HCT116 (cell line): ENCODE measurements at regions not wholly inside any gene's neighbourhood (a gene's known extent, or its start where the extent isn't known, plus 50 kb on each side); places are given as distances from the start of the nearest gene placed in this dataset.
A peak's percentile ranks its signal among the peaks of the same experiment; 100 is the strongest.

Experiments used
- CEBPB ChIP-seq: IDR thresholded peaks from 2 replicates; pipeline ENCODE4 v1.6.1; 2012; ENCODE audit warnings: low read depth
- CTCF ChIP-seq, 3 experiments: fragments of 200-600 bp in 1 of 3; sonication (generic) in 1 of 3; IDR thresholded peaks in 2 of 3; conservative IDR thresholded peaks in 1 of 3; 2 replicates each; pipeline ENCODE4 v1.5.1; 2012 to 2017; ENCODE audit warnings: low read depth in 2 of 3, low read length in 2 of 3, antibody characterized with exemption in 1 of 3, borderline replicate concordance in 1 of 3, control low read depth in 1 of 3, mild to moderate bottlenecking in 1 of 3, mixed read lengths in 1 of 3, mixed run types in 1 of 3, moderate library complexity in 1 of 3; ENCODE audit not compliant: insufficient read depth in 1 of 3
- EGR1 ChIP-seq: IDR thresholded peaks from 2 replicates; pipeline ENCODE4 v1.6.1; 2012; ENCODE audit warnings: low read depth
- JUND ChIP-seq: IDR thresholded peaks from 2 replicates; pipeline ENCODE4 v1.6.1; 2012
- POLR2A ChIP-seq: IDR thresholded peaks from 2 replicates; pipeline ENCODE4 v1.7.0; 2011; ENCODE audit warnings: borderline replicate concordance; ENCODE audit not compliant: insufficient read depth, insufficient read length; ENCODE audit errors: extremely low read depth
- POLR2AphosphoS5 ChIP-seq: IDR thresholded peaks from 2 replicates; pipeline ENCODE4 v1.6.1; 2011; ENCODE audit warnings: mild to moderate bottlenecking, low read depth, low read length, moderate library complexity
- RAD21 ChIP-seq: IDR thresholded peaks from 2 replicates; pipeline ENCODE4 v1.6.1; 2012; ENCODE audit warnings: low read depth, mild to moderate bottlenecking
- REST ChIP-seq: IDR thresholded peaks from 2 replicates; pipeline ENCODE4 v1.6.1; 2012; ENCODE audit warnings: low read depth
- SRF ChIP-seq: IDR thresholded peaks from 2 replicates; pipeline ENCODE4 v1.6.1; 2012; ENCODE audit warnings: low read depth
- TCF7L2 ChIP-seq: IDR thresholded peaks from 2 replicates; pipeline ENCODE4 v1.7.0; 2011; ENCODE audit warnings: borderline replicate concordance, inconsistent platforms; ENCODE audit not compliant: insufficient read depth, insufficient read length; ENCODE audit errors: extremely low read depth
- YY1 ChIP-seq: IDR thresholded peaks from 2 replicates; pipeline ENCODE4 v1.6.1; 2011; ENCODE audit warnings: low read length, low read depth, moderate library complexity, mild to moderate bottlenecking; ENCODE audit not compliant: insufficient replicate concordance; ENCODE audit errors: extremely low read depth
- ZFX ChIP-seq: fragments of 450-650 bp; IDR thresholded peaks from 2 replicates; pipeline ENCODE4 v1.6.1; 2017
- TF ChIP-seq, protein P1 (sequence below): IDR thresholded peaks from 2 replicates; pipeline ENCODE4 v1.6.1; 2011; ENCODE audit warnings: mild to moderate bottlenecking, low read length, moderate library complexity; ENCODE audit not compliant: insufficient replicate concordance; ENCODE audit errors: extremely low read depth
- TF ChIP-seq, protein P2 (sequence below): IDR thresholded peaks from 2 replicates; pipeline ENCODE4 v1.6.1; 2012

GRCh38 chr21:35400233-35400939 is 351.3 kb upstream of the RUNX1 start:
- no peak for TF ChIP-seq POLR2A
- TF ChIP-seq CTCF (IDR thresholded peaks at IDR 0.05 in 2 of 3, conservative IDR thresholded peaks at IDR 0.05 in 1 of 3; ENCODE audit: borderline replicate concordance in 1 of 3, insufficient read depth in 1 of 3, low read depth in 2 of 3, low read length in 2 of 3), result peak; percentile 52 to 71 (median 65); a peak in 5 of 6 replicates
- TF ChIP-seq SRF, result no peak
- no peak for TF ChIP-seq EGR1
- TF ChIP-seq, protein P1, sequence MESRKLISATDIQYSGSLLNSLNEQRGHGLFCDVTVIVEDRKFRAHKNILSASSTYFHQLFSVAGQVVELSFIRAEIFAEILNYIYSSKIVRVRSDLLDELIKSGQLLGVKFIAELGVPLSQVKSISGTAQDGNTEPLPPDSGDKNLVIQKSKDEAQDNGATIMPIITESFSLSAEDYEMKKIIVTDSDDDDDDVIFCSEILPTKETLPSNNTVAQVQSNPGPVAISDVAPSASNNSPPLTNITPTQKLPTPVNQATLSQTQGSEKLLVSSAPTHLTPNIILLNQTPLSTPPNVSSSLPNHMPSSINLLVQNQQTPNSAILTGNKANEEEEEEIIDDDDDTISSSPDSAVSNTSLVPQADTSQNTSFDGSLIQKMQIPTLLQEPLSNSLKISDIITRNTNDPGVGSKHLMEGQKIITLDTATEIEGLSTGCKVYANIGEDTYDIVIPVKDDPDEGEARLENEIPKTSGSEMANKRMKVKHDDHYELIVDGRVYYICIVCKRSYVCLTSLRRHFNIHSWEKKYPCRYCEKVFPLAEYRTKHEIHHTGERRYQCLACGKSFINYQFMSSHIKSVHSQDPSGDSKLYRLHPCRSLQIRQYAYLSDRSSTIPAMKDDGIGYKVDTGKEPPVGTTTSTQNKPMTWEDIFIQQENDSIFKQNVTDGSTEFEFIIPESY, result no peak
- TF ChIP-seq, protein P2, sequence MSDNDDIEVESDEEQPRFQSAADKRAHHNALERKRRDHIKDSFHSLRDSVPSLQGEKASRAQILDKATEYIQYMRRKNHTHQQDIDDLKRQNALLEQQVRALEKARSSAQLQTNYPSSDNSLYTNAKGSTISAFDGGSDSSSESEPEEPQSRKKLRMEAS, result no peak
- TF ChIP-seq POLR2AphosphoS5, result no peak
- no peak for TF ChIP-seq CEBPB
- TF ChIP-seq TCF7L2, result no peak
- no peak for TF ChIP-seq REST
- peak; percentile 89 for TF ChIP-seq RAD21
- TF ChIP-seq JUND, result no peak
- TF ChIP-seq YY1, result peak; percentile 8
- no peak for TF ChIP-seq ZFX
